ENCODE measurements at regions not wholly inside any gene's neighbourhood (a gene's known extent, or its start where the extent isn't known, plus 50 kb on each side); places are given as distances from the start of the nearest gene placed in this dataset.

GRCh38 chr4:37066159-37066558 is 178.4 kb upstream of the NWD2 start:
- TF ChIP-seq CTCF (IDR thresholded peaks at IDR 0.05) (no peak), EP300 (IDR thresholded peaks at IDR 0.05) (no peak)

Measured in stomach (tissue), 4 donors.